GM10266 (cell line): ENCODE measurements at regions not wholly inside any gene's neighbourhood (a gene's known extent, or its start where the extent isn't known, plus 50 kb on each side); places are given as distances from the start of the nearest gene placed in this dataset.

Experiments used
- DNase-seq: peaks from one replicate; pipeline ENCODE4 v3.0.0; 2012; ENCODE audit errors: extremely low spot score
- TF ChIP-seq, protein P1 (sequence below): IDR thresholded peaks from 2 replicates; pipeline ENCODE4 v1.5.1; 2012; ENCODE audit warnings: mild to moderate bottlenecking, low read depth; ENCODE audit not compliant: control insufficient read depth, insufficient read depth; ENCODE audit errors: missing control alignments

DNA sequence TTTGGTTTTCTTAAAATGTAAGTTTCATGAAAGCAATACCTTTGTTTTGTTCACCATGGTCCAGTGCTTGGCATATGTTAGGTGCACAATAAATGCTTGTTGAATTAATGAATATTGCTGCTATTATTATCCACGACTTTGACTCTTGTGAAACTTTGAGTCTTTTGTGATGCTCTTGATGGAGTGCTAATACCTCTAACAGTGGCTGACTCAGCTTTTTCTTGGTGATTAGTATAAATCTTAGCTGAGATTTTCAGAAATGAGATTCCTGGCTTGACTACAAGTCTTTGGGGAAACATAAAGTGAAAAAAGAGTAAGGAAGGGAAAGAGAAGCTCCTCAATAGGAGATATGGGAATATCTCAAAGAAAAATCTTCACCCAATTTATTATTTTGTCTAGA is 375.2 kb upstream of the RPS6KA3 start:
- TF ChIP-seq, protein P1, sequence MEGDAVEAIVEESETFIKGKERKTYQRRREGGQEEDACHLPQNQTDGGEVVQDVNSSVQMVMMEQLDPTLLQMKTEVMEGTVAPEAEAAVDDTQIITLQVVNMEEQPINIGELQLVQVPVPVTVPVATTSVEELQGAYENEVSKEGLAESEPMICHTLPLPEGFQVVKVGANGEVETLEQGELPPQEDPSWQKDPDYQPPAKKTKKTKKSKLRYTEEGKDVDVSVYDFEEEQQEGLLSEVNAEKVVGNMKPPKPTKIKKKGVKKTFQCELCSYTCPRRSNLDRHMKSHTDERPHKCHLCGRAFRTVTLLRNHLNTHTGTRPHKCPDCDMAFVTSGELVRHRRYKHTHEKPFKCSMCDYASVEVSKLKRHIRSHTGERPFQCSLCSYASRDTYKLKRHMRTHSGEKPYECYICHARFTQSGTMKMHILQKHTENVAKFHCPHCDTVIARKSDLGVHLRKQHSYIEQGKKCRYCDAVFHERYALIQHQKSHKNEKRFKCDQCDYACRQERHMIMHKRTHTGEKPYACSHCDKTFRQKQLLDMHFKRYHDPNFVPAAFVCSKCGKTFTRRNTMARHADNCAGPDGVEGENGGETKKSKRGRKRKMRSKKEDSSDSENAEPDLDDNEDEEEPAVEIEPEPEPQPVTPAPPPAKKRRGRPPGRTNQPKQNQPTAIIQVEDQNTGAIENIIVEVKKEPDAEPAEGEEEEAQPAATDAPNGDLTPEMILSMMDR = no peak
- no peak for DNase-seq

GRCh38 chrX:20639115-20639514 is 372.4 kb upstream of the RPS6KA3 start:
- TF ChIP-seq, protein P1 = no peak
- DNase-seq = no peak

GRCh38 chrX:20637351-20637750 is 370.6 kb upstream of the RPS6KA3 start:
- TF ChIP-seq, protein P1 = no peak

DNA sequence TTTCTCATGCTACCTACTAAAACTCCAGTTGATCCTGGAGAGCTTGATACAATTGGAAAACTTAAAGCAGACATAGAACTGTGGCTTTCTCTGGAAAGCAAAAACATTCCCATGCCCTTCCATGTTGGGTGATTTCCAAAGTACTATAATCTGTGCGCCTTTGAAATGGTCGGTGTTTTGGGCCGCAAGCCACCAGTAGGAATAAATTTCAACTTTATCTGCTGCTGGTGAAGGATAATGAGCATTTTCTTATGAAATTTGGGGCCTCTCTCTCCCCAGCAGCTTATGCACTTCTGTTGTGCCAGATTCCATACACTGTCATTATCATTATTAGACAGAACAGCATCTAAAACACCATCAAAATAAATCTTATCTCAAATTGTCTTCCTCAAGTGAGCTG is 366.7 kb upstream of the RPS6KA3 start:
- TF ChIP-seq, protein P1 = no peak
- DNase-seq = no peak

More at GRCh38 chrX:20637351-20637750, 370.6 kb upstream of the RPS6KA3 start:
- no peak for DNase-seq

DNA sequence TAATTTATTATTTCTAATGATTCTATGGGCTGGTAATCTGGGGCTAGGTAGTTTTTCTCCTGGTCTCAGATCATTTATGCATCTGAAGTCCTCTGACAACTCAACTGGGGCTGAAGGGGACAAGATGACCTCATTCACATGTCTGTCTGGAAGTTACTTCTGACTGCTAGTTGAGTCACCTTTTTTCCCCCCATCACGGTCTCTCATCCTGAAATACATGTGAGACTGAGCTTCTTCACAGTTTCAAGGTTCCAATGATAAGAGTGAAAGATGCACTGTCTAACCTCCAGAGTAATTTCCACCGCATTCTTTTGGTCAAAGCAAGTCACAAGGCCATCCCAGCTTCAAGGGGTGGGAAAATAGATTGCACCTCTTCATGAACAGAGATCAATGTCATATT is 356.7 kb upstream of the RPS6KA3 start:
- no peak for DNase-seq
- TF ChIP-seq, protein P1 = no peak

DNA sequence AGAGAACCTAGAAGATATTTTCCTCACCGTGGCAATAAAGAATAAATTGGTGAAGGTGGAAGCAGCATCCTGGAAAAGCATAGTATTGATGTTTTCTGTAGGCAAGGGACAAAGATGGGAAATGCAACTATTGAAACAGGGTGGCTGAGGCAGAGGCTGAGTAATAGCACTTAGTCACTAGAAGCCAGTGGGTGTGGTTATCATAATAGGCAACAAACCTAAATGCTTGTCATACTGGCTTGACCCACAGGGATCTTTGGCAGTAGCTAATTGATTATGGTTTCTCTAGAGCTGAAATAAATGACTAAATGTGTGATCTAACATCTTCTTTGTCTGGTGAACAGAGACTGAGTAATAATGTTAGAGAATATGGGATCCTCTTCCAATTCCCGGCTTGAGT is 353.6 kb upstream of the RPS6KA3 start:
- no peak for DNase-seq
- TF ChIP-seq, protein P1 = no peak

- DNase-seq = no peak
- TF ChIP-seq, protein P1 = no peak
Measured at GRCh38 chrX:20609916-20610415, 343.3 kb upstream of the RPS6KA3 start.
